GM23248 (cell line): ENCODE measurements at regions not wholly inside any gene's neighbourhood (a gene's known extent, or its start where the extent isn't known, plus 50 kb on each side); places are given as distances from the start of the nearest gene placed in this dataset.

Experiments used
- EZH2 ChIP-seq: fragments of 200-600 bp; sonication (generic); IDR thresholded peaks from 2 replicates; pipeline ENCODE4 v1.6.1; 2018; ENCODE audit warnings: antibody characterized with exemption, mild to moderate bottlenecking; ENCODE audit not compliant: insufficient read depth, poor library complexity, severe bottlenecking
- EZH2phosphoT487 ChIP-seq: fragments of 200-600 bp; sonication (generic); IDR thresholded peaks from 2 replicates; pipeline ENCODE4 v1.6.1; 2018; ENCODE audit warnings: antibody characterized with exemption, moderate library complexity, mild to moderate bottlenecking, low read depth; ENCODE audit not compliant: insufficient read depth

- TF ChIP-seq EZH2 (no peak), EZH2phosphoT487 (no peak)
Observed at GRCh38 chr1:103243481-103243880, 135.2 kb upstream of the COL11A1 start.
